ENCODE measurements at regions not wholly inside any gene's neighbourhood (a gene's known extent, or its start where the extent isn't known, plus 50 kb on each side); places are given as distances from the start of the nearest gene placed in this dataset.

- Histone ChIP-seq H3K27me3 (replicated peaks) (no peaks in the 10 kb centered on the region; the same call in 1 of the 2 replicates), H3K36me3 (no peaks in the 10 kb centered on the region), H3K4me3 (no peak overlapping the region), H3K9me3 (replicated peaks) (peaks cover 49% of the 10 kb centered on the region), H3K27ac (no peak overlapping the region), H3K4me1 (replicated peaks) (no peaks in the 10 kb centered on the region)
- no peak for DNase-seq (ENCODE audit: low read depth in 1 of 2, low spot score in 2 of 2)
Observed at GRCh38 chr5:3742750-3743149, 147.1 kb downstream of the IRX1 start.

GRCh38 chr5:3751846-3752245, 156.2 kb downstream of the IRX1 start:
- DNase-seq (ENCODE audit: low read depth in 1 of 2, low spot score in 2 of 2) = no peak
- H3K9me3 ChIP-seq (replicated peaks) = peaks cover 27% of the 10 kb centered on the region
- no peaks in the 10 kb centered on the region for H3K27me3 ChIP-seq (replicated peaks)
- no peak overlapping the region for H3K4me3 ChIP-seq
- no peaks in the 10 kb centered on the region for H3K36me3 ChIP-seq
- H3K27ac ChIP-seq = no peak overlapping the region
- H3K4me1 ChIP-seq (replicated peaks) = no peaks in the 10 kb centered on the region

GRCh38 chr5:3778000-3778550, 182.4 kb downstream of the IRX1 start:
- Histone ChIP-seq H3K27me3 (replicated peaks) (no peaks in the 10 kb centered on the region), H3K36me3 (no peaks in the 10 kb centered on the region), H3K27ac (no peak overlapping the region), H3K9me3 (replicated peaks) (peaks cover 38% of the 10 kb centered on the region), H3K4me3 (no peak overlapping the region), H3K4me1 (replicated peaks) (no peaks in the 10 kb centered on the region)
- no peak for DNase-seq (ENCODE audit: low read depth in 1 of 2, low spot score in 2 of 2)

GRCh38 chr5:3778945-3779344, 183.3 kb downstream of the IRX1 start:
- Histone ChIP-seq H3K4me1 (replicated peaks) (no peaks in the 10 kb centered on the region), H3K27me3 (replicated peaks) (no peaks in the 10 kb centered on the region), H3K36me3 (no peaks in the 10 kb centered on the region), H3K4me3 (no peak overlapping the region), H3K27ac (no peak overlapping the region), H3K9me3 (replicated peaks) (peaks cover 43% of the 10 kb centered on the region)
- DNase-seq (ENCODE audit: low read depth in 1 of 2, low spot score in 2 of 2) = no peak

GRCh38 chr5:3780278-3780677, 184.6 kb downstream of the IRX1 start:
- no peak for DNase-seq (ENCODE audit: low read depth in 1 of 2, low spot score in 2 of 2)
- no peaks in the 10 kb centered on the region for H3K36me3 ChIP-seq
- no peaks in the 10 kb centered on the region for H3K4me1 ChIP-seq (replicated peaks)
- no peaks in the 10 kb centered on the region for H3K27me3 ChIP-seq (replicated peaks)
- H3K27ac ChIP-seq = no peak overlapping the region
- H3K4me3 ChIP-seq = no peak overlapping the region
- peaks cover 45% of the 10 kb centered on the region for H3K9me3 ChIP-seq (replicated peaks)

- Histone ChIP-seq H3K9me3 (replicated peaks) (peaks cover 45% of the 10 kb centered on the region), H3K27ac (no peak overlapping the region), H3K27me3 (replicated peaks) (no peaks in the 10 kb centered on the region), H3K36me3 (no peaks in the 10 kb centered on the region), H3K4me3 (no peak overlapping the region), H3K4me1 (replicated peaks) (no peaks in the 10 kb centered on the region)
- DNase-seq (ENCODE audit: low read depth in 1 of 2, low spot score in 2 of 2) = no peak
Observed at GRCh38 chr5:3780907-3781306, 185.3 kb downstream of the IRX1 start.

- H3K27ac ChIP-seq = no peak overlapping the region
- H3K4me1 ChIP-seq (replicated peaks) = no peaks in the 10 kb centered on the region
- H3K9me3 ChIP-seq (replicated peaks) = peaks cover 40% of the 10 kb centered on the region
- no peaks in the 10 kb centered on the region for H3K36me3 ChIP-seq
- no peak overlapping the region for H3K4me3 ChIP-seq
- DNase-seq (ENCODE audit: low read depth in 1 of 2, low spot score in 2 of 2) = no peak
- no peaks in the 10 kb centered on the region for H3K27me3 ChIP-seq (replicated peaks)
Observed at GRCh38 chr5:3784854-3785253, 189.2 kb downstream of the IRX1 start.

GRCh38 chr5:3786165-3786564, 190.5 kb downstream of the IRX1 start:
- H3K4me3 ChIP-seq = no peak overlapping the region
- H3K9me3 ChIP-seq (replicated peaks) = peaks cover 39% of the 10 kb centered on the region
- no peaks in the 10 kb centered on the region for H3K27me3 ChIP-seq (replicated peaks)
- DNase-seq (ENCODE audit: low read depth in 1 of 2, low spot score in 2 of 2) = no peak
- no peaks in the 10 kb centered on the region for H3K36me3 ChIP-seq
- no peak overlapping the region for H3K27ac ChIP-seq
- H3K4me1 ChIP-seq (replicated peaks) = no peaks in the 10 kb centered on the region

GRCh38 chr5:3786891-3787430, 191.3 kb downstream of the IRX1 start:
- no peak for DNase-seq (ENCODE audit: low read depth in 1 of 2, low spot score in 2 of 2)
- no peak overlapping the region for H3K4me3 ChIP-seq
- no peak overlapping the region for H3K27ac ChIP-seq
- H3K36me3 ChIP-seq = no peaks in the 10 kb centered on the region
- H3K4me1 ChIP-seq (replicated peaks) = no peaks in the 10 kb centered on the region
- peaks cover 41% of the 10 kb centered on the region for H3K9me3 ChIP-seq (replicated peaks)
- H3K27me3 ChIP-seq (replicated peaks) = no peaks in the 10 kb centered on the region

GRCh38 chr5:3787604-3788003, 192.0 kb downstream of the IRX1 start:
- Histone ChIP-seq H3K4me3 (no peak overlapping the region), H3K9me3 (replicated peaks) (peaks cover 41% of the 10 kb centered on the region), H3K4me1 (replicated peaks) (no peaks in the 10 kb centered on the region), H3K27ac (no peak overlapping the region), H3K27me3 (replicated peaks) (no peaks in the 10 kb centered on the region), H3K36me3 (no peaks in the 10 kb centered on the region)
- no peak for DNase-seq (ENCODE audit: low read depth in 1 of 2, low spot score in 2 of 2)

GRCh38 chr5:3789519-3790193, 194.0 kb downstream of the IRX1 start:
- Histone ChIP-seq H3K36me3 (no peaks in the 10 kb centered on the region), H3K4me1 (replicated peaks) (no peaks in the 10 kb centered on the region), H3K4me3 (no peak overlapping the region), H3K27me3 (replicated peaks) (no peaks in the 10 kb centered on the region), H3K9me3 (replicated peaks) (peaks cover 33% of the 10 kb centered on the region), H3K27ac (no peak overlapping the region)
- DNase-seq (ENCODE audit: low read depth in 1 of 2, low spot score in 2 of 2) = no peak

GRCh38 chr5:3793162-3793561, 197.5 kb downstream of the IRX1 start:
- H3K27ac ChIP-seq = no peak overlapping the region
- no peaks in the 10 kb centered on the region for H3K27me3 ChIP-seq (replicated peaks)
- no peak for DNase-seq (ENCODE audit: low read depth in 1 of 2, low spot score in 2 of 2)
- H3K36me3 ChIP-seq = no peaks in the 10 kb centered on the region
- H3K4me1 ChIP-seq (replicated peaks) = no peaks in the 10 kb centered on the region
- H3K4me3 ChIP-seq = no peak overlapping the region
- H3K9me3 ChIP-seq (replicated peaks) = peaks cover 25% of the 10 kb centered on the region

- Histone ChIP-seq H3K4me1 (replicated peaks) (no peaks in the 10 kb centered on the region), H3K9me3 (replicated peaks) (peaks cover 22% of the 10 kb centered on the region), H3K36me3 (no peaks in the 10 kb centered on the region), H3K27me3 (replicated peaks) (no peaks in the 10 kb centered on the region), H3K4me3 (no peak overlapping the region), H3K27ac (no peak overlapping the region)
- DNase-seq (ENCODE audit: low read depth in 1 of 2, low spot score in 2 of 2) = no peak
Observed at GRCh38 chr5:3794611-3795010, 199.0 kb downstream of the IRX1 start.

GRCh38 chr5:3796736-3797135, 201.1 kb downstream of the IRX1 start:
- H3K4me3 ChIP-seq = no peak overlapping the region
- no peaks in the 10 kb centered on the region for H3K4me1 ChIP-seq (replicated peaks)
- peaks cover 24% of the 10 kb centered on the region for H3K9me3 ChIP-seq (replicated peaks)
- H3K27me3 ChIP-seq (replicated peaks) = no peaks in the 10 kb centered on the region
- H3K27ac ChIP-seq = no peak overlapping the region
- H3K36me3 ChIP-seq = no peaks in the 10 kb centered on the region
- DNase-seq (ENCODE audit: low read depth in 1 of 2, low spot score in 2 of 2) = no peak
